GM12872 (cell line): ENCODE measurements at regions not wholly inside any gene's neighbourhood (a gene's known extent, or its start where the extent isn't known, plus 50 kb on each side); places are given as distances from the start of the nearest gene placed in this dataset.

Source experiments
- TF ChIP-seq, protein P1 (sequence below): IDR thresholded peaks from 3 replicates; pipeline ENCODE4 v1.5.1; 2011; ENCODE audit warnings: low read depth, mild to moderate bottlenecking, low read length, moderate library complexity; ENCODE audit not compliant: insufficient read depth

- TF ChIP-seq, protein P1, sequence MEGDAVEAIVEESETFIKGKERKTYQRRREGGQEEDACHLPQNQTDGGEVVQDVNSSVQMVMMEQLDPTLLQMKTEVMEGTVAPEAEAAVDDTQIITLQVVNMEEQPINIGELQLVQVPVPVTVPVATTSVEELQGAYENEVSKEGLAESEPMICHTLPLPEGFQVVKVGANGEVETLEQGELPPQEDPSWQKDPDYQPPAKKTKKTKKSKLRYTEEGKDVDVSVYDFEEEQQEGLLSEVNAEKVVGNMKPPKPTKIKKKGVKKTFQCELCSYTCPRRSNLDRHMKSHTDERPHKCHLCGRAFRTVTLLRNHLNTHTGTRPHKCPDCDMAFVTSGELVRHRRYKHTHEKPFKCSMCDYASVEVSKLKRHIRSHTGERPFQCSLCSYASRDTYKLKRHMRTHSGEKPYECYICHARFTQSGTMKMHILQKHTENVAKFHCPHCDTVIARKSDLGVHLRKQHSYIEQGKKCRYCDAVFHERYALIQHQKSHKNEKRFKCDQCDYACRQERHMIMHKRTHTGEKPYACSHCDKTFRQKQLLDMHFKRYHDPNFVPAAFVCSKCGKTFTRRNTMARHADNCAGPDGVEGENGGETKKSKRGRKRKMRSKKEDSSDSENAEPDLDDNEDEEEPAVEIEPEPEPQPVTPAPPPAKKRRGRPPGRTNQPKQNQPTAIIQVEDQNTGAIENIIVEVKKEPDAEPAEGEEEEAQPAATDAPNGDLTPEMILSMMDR, result no peak
These were observed 379.5 kb upstream of the JAG1 start for GRCh38 chr20:11053310-11053709.

- TF ChIP-seq, protein P1, result no peak
These were observed 380.6 kb upstream of the JAG1 start for GRCh38 chr20:11054266-11054993.

GRCh38 chr20:11056414-11056813 is 382.6 kb upstream of the JAG1 start:
- TF ChIP-seq, protein P1, result no peak

- TF ChIP-seq, protein P1, result no peak
These were observed 383.8 kb upstream of the JAG1 start for GRCh38 chr20:11057624-11058023.

- TF ChIP-seq, protein P1, result no peak
These were observed 385.9 kb upstream of the JAG1 start for GRCh38 chr20:11059659-11060058.

GRCh38 chr20:11060423-11061185 is 386.8 kb upstream of the JAG1 start:
- TF ChIP-seq, protein P1, result no peak

DNA sequence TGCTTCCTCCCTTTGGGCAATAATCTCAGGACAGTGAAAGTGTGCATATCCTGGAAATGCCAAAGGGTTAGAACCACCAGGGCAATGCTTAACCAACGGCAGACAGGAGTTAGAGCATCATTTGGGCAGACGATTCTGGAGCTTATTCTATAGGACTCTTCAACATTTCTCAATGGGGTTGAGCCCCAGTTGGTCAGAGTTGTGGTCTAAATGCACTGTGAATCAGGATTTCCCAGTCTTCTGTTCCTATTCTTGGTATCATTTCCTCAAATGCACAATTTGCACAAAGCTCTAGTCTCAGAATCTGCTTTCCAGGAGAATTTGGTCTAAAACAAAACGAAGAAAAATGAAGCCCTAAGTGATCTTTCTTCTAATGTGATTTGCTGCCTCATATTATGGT is 389.6 kb upstream of the JAG1 start:
- TF ChIP-seq, protein P1, result no peak
